Rectal smooth muscle tissue (tissue), 1 donor: ENCODE measurements at regions not wholly inside any gene's neighbourhood (a gene's known extent, or its start where the extent isn't known, plus 50 kb on each side); places are given as distances from the start of the nearest gene placed in this dataset.
"Not testable (repeated sequence)": the region's sequence is repeated elsewhere in the genome, so short reads cannot be mapped to it uniquely, and the experiment has no call there.

Experiments
- H3K27ac ChIP-seq: one replicate; pipeline ENCODE4 v1.7.0; 2013; ENCODE audit warnings: low read depth, low read length, inconsistent platforms
- H3K27me3 ChIP-seq: one replicate; pipeline ENCODE4 v1.7.0; 2013; ENCODE audit warnings: low read length; ENCODE audit not compliant: control insufficient read depth, insufficient read depth
- H3K36me3 ChIP-seq: one replicate; pipeline ENCODE4 v1.7.0; 2013; ENCODE audit warnings: low read length; ENCODE audit not compliant: control insufficient read depth, insufficient read depth
- H3K4me1 ChIP-seq: one replicate; pipeline ENCODE4 v1.7.0; 2013; ENCODE audit warnings: low read length; ENCODE audit not compliant: control insufficient read depth, insufficient read depth
- H3K4me3 ChIP-seq: one replicate; pipeline ENCODE4 v1.7.0; 2013; ENCODE audit warnings: low read length
- H3K9ac ChIP-seq: one replicate; pipeline ENCODE4 v1.7.0; 2013; ENCODE audit warnings: low read length

DNA sequence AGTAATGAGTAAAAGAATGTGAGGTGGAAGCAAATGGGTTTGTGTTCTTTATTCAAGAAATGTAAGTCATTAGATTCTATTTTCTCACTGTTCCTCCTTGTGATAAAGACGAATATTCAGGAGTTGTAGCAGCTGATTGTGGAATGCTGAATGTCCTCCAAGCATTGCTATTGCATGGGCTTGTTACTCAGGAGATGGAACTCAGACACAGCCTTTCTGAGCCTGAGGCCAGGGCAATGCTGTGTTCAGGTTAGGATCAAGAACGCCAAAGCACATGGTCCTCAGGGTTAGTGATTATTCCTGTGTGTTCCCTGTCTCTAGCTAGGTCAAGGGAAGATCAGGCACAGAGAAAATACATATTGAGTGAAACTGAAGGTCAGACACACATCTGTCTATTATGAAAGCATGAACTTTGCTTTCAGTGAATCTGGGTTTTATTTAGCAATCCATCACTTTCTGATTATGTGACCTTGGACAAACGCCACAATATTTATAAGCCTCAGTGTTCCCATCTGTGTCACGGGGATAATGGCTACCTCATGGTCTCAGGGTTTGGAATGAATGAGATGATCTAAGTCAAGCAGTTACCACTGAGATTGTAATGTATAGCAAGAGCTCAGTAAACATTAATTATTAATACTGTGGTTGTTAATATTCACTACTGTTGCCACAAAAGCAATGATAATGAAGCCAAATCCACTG, 426.8 kb upstream of the DYNLRB2 start:
- Histone ChIP-seq H3K9ac (no peak overlapping the region), H3K36me3 (no peaks in the 10 kb centered on the region), H3K4me1 (no peaks in the 10 kb centered on the region), H3K27me3 (no peaks in the 10 kb centered on the region), H3K4me3 (no peak overlapping the region), H3K27ac (no peak overlapping the region)

DNA sequence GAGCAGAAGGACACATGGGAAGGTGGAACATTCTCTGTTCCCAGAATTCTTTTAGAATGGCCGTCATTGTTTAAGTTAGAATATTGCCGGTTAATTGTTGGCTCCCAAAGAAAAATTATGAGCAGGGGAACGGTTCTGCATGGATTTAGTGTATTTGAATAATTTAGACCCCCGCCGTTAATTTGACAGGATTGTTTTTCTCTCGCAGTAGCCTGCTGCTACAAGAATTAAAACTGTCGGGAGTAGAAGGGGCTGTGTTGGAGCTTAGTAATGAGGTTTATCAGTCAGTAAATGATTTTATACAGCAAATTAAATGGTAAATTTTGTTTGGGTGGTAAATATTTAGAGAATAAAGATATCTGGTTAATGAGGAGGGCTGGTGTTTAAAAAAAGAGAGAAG, 431.2 kb upstream of the DYNLRB2 start:
- H3K27me3 ChIP-seq: no peaks in the 10 kb centered on the region
- no peak overlapping the region for H3K4me3 ChIP-seq
- no peak overlapping the region for H3K27ac ChIP-seq
- H3K9ac ChIP-seq: no peak overlapping the region
- H3K36me3 ChIP-seq: no peaks in the 10 kb centered on the region
- no peaks in the 10 kb centered on the region for H3K4me1 ChIP-seq

- no peaks in the 10 kb centered on the region for H3K27me3 ChIP-seq
- no peak overlapping the region for H3K4me3 ChIP-seq
- H3K4me1 ChIP-seq: no peaks in the 10 kb centered on the region
- H3K9ac ChIP-seq: no peak overlapping the region
- H3K36me3 ChIP-seq: no peaks in the 10 kb centered on the region
- H3K27ac ChIP-seq: no peak overlapping the region
Observed at GRCh38 chr16:80107900-80108299, 432.9 kb upstream of the DYNLRB2 start.

GRCh38 chr16:80105751-80106150, 435.0 kb upstream of the DYNLRB2 start:
- Histone ChIP-seq H3K27me3 (no peaks in the 10 kb centered on the region), H3K36me3 (no peaks in the 10 kb centered on the region), H3K4me1 (no peaks in the 10 kb centered on the region), H3K27ac (no peak overlapping the region), H3K4me3 (no peak overlapping the region), H3K9ac (no peak overlapping the region)

GRCh38 chr16:80105160-80105559, 435.6 kb upstream of the DYNLRB2 start:
- H3K36me3 ChIP-seq: no peaks in the 10 kb centered on the region
- H3K27me3 ChIP-seq: no peaks in the 10 kb centered on the region
- no peak overlapping the region for H3K4me3 ChIP-seq
- no peak overlapping the region for H3K9ac ChIP-seq
- no peak overlapping the region for H3K27ac ChIP-seq
- H3K4me1 ChIP-seq: no peaks in the 10 kb centered on the region

GRCh38 chr16:80104401-80104800, 436.4 kb upstream of the DYNLRB2 start:
- Histone ChIP-seq H3K27ac (no peak overlapping the region), H3K4me1 (no peaks in the 10 kb centered on the region), H3K4me3 (no peak overlapping the region)

GRCh38 chr16:80103463-80103862, 437.3 kb upstream of the DYNLRB2 start:
- Histone ChIP-seq H3K27ac (no peak overlapping the region), H3K4me1 (no peaks in the 10 kb centered on the region), H3K36me3 (no peaks in the 10 kb centered on the region), H3K27me3 (no peaks in the 10 kb centered on the region), H3K9ac (no peak overlapping the region), H3K4me3 (no peak overlapping the region)

More at GRCh38 chr16:80104401-80104800, 436.4 kb upstream of the DYNLRB2 start:
- no peaks in the 10 kb centered on the region for H3K27me3 ChIP-seq
- H3K36me3 ChIP-seq: no peaks in the 10 kb centered on the region
- H3K9ac ChIP-seq: no peak overlapping the region

DNA sequence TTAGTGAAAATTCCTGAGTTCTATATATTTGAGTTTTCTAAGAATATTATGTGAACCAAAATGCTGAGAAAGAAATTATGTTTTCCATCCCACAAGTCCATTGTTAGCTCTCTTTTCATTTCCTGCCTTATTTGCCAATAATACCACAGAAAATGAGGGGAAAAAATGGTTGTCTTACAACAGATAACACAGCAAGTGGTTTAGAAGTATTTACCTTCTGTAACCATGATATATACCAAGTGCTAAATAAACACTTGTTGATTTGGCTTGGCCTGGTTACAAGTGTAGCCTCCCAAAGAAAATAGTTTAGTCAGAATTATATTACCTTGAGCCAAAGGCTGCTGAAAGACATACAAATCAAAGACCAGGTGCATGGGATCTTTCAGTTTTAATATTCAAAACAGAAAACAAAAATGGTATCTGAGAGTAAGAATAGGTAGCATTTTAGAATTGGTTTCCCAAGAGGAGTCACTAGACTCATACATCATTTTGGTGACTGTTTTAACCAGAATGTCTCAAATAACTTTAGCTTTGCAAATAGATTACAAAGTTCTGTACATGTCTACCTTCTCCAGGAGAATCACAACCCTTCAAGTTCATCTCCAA, 439.8 kb upstream of the DYNLRB2 start:
- H3K4me3 ChIP-seq: no peak overlapping the region
- H3K36me3 ChIP-seq: no peaks in the 10 kb centered on the region
- no peaks in the 10 kb centered on the region for H3K4me1 ChIP-seq
- H3K27ac ChIP-seq: no peak overlapping the region
- H3K9ac ChIP-seq: no peak overlapping the region
- no peaks in the 10 kb centered on the region for H3K27me3 ChIP-seq

DNA sequence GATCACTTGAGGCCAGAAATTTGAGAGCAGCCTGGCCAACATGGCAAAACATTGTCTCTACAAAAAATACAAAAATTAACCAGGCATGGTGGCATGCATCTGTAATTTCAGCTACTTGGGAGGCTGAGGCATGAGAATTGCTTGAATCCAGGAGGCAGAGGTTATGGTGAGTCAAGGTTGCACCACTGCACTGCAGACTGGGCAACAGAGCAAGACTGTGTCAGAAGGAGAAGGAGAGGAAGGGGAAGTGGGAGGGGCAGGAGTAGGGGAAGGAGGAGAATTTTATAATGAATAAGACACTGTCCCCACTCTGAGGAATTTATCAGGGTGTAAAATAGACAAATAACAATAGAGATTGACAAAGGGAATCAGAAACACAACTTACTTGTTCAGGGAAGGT, 440.6 kb upstream of the DYNLRB2 start:
- H3K4me3 ChIP-seq: no peak overlapping the region
- H3K4me1 ChIP-seq: no peaks in the 10 kb centered on the region
- H3K27ac ChIP-seq: no peak overlapping the region
- no peak overlapping the region for H3K9ac ChIP-seq
- no peaks in the 10 kb centered on the region for H3K27me3 ChIP-seq
- no peaks in the 10 kb centered on the region for H3K36me3 ChIP-seq

GRCh38 chr16:80097098-80097497, 443.7 kb upstream of the DYNLRB2 start:
- H3K4me3 ChIP-seq: no peak overlapping the region
- H3K27me3 ChIP-seq: no peaks in the 10 kb centered on the region
- no peaks in the 10 kb centered on the region for H3K4me1 ChIP-seq
- no peak overlapping the region for H3K27ac ChIP-seq
- no peak overlapping the region for H3K9ac ChIP-seq
- no peaks in the 10 kb centered on the region for H3K36me3 ChIP-seq

GRCh38 chr16:80092681-80093080, 448.1 kb upstream of the DYNLRB2 start:
- Histone ChIP-seq H3K4me3 (no peak overlapping the region), H3K36me3 (no peaks in the 10 kb centered on the region), H3K4me1 (no peaks in the 10 kb centered on the region), H3K27ac (no peak overlapping the region), H3K9ac (no peak overlapping the region), H3K27me3 (no peaks in the 10 kb centered on the region)

DNA sequence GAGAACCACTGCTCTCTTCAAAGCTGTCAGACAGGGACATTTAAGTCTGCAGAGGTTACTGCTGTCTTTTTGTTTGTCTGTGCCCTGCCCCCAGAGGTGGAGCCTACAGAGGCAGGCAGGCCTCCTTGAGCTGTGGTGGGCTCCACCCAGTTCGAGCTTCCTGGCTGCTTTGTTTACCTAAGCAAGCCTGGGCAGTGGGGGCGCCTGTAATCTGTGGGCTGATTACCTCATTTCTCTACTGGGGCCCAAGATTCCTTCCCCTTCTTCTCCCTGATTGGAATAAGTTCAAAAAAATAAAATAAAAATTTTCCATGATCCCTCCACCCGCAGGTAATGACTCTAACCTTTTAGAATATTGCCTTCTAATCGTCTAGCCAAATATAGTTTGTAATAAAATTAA, 449.3 kb upstream of the DYNLRB2 start:
- H3K27me3 ChIP-seq, H3K27ac ChIP-seq, H3K9ac ChIP-seq, H3K4me1 ChIP-seq, H3K4me3 ChIP-seq, H3K36me3 ChIP-seq: not testable (repeated sequence)

GRCh38 chr16:80085606-80086005, 455.2 kb upstream of the DYNLRB2 start:
- Histone ChIP-seq H3K4me1 (no peaks in the 10 kb centered on the region), H3K27me3 (no peaks in the 10 kb centered on the region), H3K27ac (no peak overlapping the region), H3K36me3 (no peaks in the 10 kb centered on the region), H3K4me3 (no peak overlapping the region), H3K9ac (no peak overlapping the region)
